K562 (cell line): ENCODE measurements at regions not wholly inside any gene's neighbourhood (a gene's known extent, or its start where the extent isn't known, plus 50 kb on each side); places are given as distances from the start of the nearest gene placed in this dataset.
A peak's percentile ranks its signal among the peaks of the same experiment; 100 is the strongest.

Experiments used
- HMG20A ChIP-seq: fragments of 450-650 bp; formaldehyde crosslinking; conservative IDR thresholded peaks from 2 replicates; pipeline ENCODE4 v1.4.0; 2020; ENCODE audit warnings: mild to moderate bottlenecking, mixed read lengths
- IRF2 ChIP-seq: sonication (generic); formaldehyde crosslinking; IDR thresholded peaks from 2 replicates; pipeline ENCODE4 v1.8.1; 2022; ENCODE audit warnings: mild to moderate bottlenecking, missing genetic modification reagents
- MYC ChIP-seq, 2 experiments: fragments of 250-450 bp in 1 of 2; sonication (Bioruptor Pico) in 1 of 2; IDR thresholded peaks; 2 replicates each; pipeline versions ENCODE4 v1.5.1 to v1.6.1; 2012 to 2021; ENCODE audit warnings: low read depth in 2 of 2, borderline replicate concordance in 1 of 2, improper control_type of control experiment in 1 of 2, low read length in 1 of 2, mild to moderate bottlenecking in 1 of 2, moderate library complexity in 1 of 2
- SOX6 ChIP-seq: fragments of 450-650 bp; IDR thresholded peaks from 2 replicates; pipeline ENCODE4 v1.6.1; 2014; ENCODE audit warnings: mild to moderate bottlenecking
- TEAD1 ChIP-seq, 2 experiments: fragments of 450-650 bp in 1 of 2; sonication (generic) in 1 of 2; formaldehyde crosslinking; IDR thresholded peaks; 2 replicates each; pipeline versions ENCODE4 v1.4.0 to v1.8.0; 2020 to 2022; ENCODE audit warnings: mild to moderate bottlenecking in 2 of 2, missing genetic modification reagents in 1 of 2
- U2AF1 ChIP-seq: fragments of 200-400 bp; formaldehyde crosslinking; optimal IDR thresholded peaks from 2 replicates; pipeline ENCODE3; 2017; ENCODE audit warnings: mild to moderate bottlenecking, low read depth, low read length, moderate library complexity
- ZNF239 ChIP-seq: fragments of 250-450 bp; sonication (Bioruptor Pico); IDR thresholded peaks from 2 replicates; pipeline ENCODE4 v1.4.0; 2020; ENCODE audit warnings: mild to moderate bottlenecking
- ZNF561 ChIP-seq: fragments of 450-650 bp; formaldehyde crosslinking; conservative IDR thresholded peaks from 2 replicates; pipeline ENCODE4 v1.4.0; 2020; ENCODE audit warnings: mild to moderate bottlenecking, moderate library complexity
- ZNF583 ChIP-seq: fragments of 250-450 bp; sonication (Bioruptor Pico); IDR thresholded peaks from 2 replicates; pipeline ENCODE4 v1.4.0; 2020
- TF ChIP-seq, protein P1 (sequence below): sonication (generic); formaldehyde crosslinking; IDR thresholded peaks from 2 replicates; pipeline ENCODE4 v1.5.0; 2020; ENCODE audit warnings: missing genetic modification reagents
- TF ChIP-seq, protein P2 (sequence below): fragments of 450-650 bp; formaldehyde crosslinking; IDR thresholded peaks from 2 replicates; pipeline ENCODE4 v1.4.0; 2020; ENCODE audit warnings: mild to moderate bottlenecking, moderate library complexity
- TF ChIP-seq, protein P3 (sequence below): IDR thresholded peaks from 2 replicates; pipeline ENCODE4 v1.6.1; 2011; ENCODE audit warnings: borderline replicate concordance, low read depth, mild to moderate bottlenecking, moderate library complexity, low read length; ENCODE audit not compliant: insufficient read depth, poor library complexity, severe bottlenecking
- TF ChIP-seq, protein P4 (sequence below): fragments of 150-350 bp; IDR thresholded peaks from 2 replicates; pipeline ENCODE4 v1.6.1; 2014; ENCODE audit warnings: low read depth, mild to moderate bottlenecking, low read length, borderline replicate concordance

DNA sequence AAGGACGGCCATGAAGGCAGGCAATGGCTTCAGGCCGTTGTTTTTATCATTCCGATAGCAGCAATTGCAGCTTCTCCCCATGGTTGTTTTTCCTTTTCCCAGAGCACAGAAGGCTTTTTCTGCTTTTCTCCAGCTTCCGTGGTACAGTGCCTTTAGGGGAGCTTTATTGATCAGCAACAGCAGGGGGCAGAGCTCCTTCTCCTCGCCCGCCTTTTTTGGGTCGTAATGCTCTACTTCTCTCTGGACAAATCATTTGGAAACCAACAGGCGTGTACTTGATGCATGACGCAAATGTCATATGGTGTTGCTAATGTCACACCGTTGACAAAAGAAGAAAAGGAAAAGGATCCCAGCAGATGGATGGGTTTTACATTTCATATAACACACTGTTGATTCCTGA is 79.7 kb upstream of the SNRK start (continued):
- TF ChIP-seq MYC (IDR thresholded peaks at IDR 0.05; ENCODE audit: low read depth, low read length) (0 out of 2 replicates have a peak, but pooled peaks have one; percentile 23), MYC (CRISPR knock-in tag; IDR thresholded peaks at IDR 0.05; ENCODE audit: borderline replicate concordance, low read depth) (no peak), ZNF583 (no peak), ZNF561 (no peak), U2AF1 (no peak), HMG20A (CRISPR knock-in tag) (no peak), ZNF239 (CRISPR knock-in tag) (no peak), SOX6 (no peak), TEAD1 (CRISPR knock-in tag; IDR thresholded peaks at IDR 0.05) (no peak), IRF2 (CRISPR knock-in tag) (no peak)
- TF ChIP-seq, protein P1, sequence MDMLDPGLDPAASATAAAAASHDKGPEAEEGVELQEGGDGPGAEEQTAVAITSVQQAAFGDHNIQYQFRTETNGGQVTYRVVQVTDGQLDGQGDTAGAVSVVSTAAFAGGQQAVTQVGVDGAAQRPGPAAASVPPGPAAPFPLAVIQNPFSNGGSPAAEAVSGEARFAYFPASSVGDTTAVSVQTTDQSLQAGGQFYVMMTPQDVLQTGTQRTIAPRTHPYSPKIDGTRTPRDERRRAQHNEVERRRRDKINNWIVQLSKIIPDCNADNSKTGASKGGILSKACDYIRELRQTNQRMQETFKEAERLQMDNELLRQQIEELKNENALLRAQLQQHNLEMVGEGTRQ = no peak
- TF ChIP-seq, protein P2, sequence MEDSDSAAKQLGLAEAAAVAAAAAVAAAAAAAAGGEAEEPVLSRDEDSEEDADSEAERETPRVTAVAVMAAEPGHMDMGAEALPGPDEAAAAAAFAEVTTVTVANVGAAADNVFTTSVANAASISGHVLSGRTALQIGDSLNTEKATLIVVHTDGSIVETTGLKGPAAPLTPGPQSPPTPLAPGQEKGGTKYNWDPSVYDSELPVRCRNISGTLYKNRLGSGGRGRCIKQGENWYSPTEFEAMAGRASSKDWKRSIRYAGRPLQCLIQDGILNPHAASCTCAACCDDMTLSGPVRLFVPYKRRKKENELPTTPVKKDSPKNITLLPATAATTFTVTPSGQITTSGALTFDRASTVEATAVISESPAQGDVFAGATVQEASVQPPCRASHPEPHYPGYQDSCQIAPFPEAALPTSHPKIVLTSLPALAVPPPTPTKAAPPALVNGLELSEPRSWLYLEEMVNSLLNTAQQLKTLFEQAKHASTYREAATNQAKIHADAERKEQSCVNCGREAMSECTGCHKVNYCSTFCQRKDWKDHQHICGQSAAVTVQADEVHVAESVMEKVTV (CRISPR knock-in tag) = 0 out of 2 replicates have a peak, but pooled peaks have one; percentile 7
- TF ChIP-seq, protein P3, sequence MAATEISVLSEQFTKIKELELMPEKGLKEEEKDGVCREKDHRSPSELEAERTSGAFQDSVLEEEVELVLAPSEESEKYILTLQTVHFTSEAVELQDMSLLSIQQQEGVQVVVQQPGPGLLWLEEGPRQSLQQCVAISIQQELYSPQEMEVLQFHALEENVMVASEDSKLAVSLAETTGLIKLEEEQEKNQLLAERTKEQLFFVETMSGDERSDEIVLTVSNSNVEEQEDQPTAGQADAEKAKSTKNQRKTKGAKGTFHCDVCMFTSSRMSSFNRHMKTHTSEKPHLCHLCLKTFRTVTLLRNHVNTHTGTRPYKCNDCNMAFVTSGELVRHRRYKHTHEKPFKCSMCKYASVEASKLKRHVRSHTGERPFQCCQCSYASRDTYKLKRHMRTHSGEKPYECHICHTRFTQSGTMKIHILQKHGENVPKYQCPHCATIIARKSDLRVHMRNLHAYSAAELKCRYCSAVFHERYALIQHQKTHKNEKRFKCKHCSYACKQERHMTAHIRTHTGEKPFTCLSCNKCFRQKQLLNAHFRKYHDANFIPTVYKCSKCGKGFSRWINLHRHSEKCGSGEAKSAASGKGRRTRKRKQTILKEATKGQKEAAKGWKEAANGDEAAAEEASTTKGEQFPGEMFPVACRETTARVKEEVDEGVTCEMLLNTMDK = peak; percentile 56
- TF ChIP-seq, protein P4, sequence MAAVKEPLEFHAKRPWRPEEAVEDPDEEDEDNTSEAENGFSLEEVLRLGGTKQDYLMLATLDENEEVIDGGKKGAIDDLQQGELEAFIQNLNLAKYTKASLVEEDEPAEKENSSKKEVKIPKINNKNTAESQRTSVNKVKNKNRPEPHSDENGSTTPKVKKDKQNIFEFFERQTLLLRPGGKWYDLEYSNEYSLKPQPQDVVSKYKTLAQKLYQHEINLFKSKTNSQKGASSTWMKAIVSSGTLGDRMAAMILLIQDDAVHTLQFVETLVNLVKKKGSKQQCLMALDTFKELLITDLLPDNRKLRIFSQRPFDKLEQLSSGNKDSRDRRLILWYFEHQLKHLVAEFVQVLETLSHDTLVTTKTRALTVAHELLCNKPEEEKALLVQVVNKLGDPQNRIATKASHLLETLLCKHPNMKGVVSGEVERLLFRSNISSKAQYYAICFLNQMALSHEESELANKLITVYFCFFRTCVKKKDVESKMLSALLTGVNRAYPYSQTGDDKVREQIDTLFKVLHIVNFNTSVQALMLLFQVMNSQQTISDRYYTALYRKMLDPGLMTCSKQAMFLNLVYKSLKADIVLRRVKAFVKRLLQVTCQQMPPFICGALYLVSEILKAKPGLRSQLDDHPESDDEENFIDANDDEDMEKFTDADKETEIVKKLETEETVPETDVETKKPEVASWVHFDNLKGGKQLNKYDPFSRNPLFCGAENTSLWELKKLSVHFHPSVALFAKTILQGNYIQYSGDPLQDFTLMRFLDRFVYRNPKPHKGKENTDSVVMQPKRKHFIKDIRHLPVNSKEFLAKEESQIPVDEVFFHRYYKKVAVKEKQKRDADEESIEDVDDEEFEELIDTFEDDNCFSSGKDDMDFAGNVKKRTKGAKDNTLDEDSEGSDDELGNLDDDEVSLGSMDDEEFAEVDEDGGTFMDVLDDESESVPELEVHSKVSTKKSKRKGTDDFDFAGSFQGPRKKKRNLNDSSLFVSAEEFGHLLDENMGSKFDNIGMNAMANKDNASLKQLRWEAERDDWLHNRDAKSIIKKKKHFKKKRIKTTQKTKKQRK = no peak
